ENCODE measurements at regions not wholly inside any gene's neighbourhood (a gene's known extent, or its start where the extent isn't known, plus 50 kb on each side); places are given as distances from the start of the nearest gene placed in this dataset.

DNA sequence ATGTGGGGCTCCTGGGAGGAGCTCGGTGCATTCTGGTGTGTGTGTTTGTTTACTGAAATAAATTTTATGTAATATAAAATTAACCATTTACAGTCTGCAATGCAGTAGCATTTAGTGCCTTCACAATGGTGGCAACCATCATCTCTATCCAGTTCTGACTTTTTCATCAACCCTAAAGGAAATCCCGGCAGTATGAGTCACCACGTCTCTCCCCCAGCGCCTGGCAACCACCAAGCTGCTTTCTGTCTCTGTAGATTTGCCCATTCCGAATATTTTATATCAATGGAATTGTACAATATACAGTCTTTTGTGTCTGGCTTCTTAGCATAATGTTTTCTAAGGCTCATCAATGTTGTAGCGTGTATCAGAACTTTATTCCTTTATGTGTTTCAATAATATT is 300.5 kb downstream of the MIAT start:
- Mint-ChIP-seq H3K27me3 (ENCODE audit: low read depth) (peaks cover 91% of the 10 kb centered on the region), H3K36me3 (no peaks in the 10 kb centered on the region), H3K9me3 (no peaks in the 10 kb centered on the region), H3K27ac (no peak overlapping the region), H3K4me3 (no peak overlapping the region), H3K4me1 (peaks cover 6% of the 10 kb centered on the region)
- TF ChIP-seq, protein P1, sequence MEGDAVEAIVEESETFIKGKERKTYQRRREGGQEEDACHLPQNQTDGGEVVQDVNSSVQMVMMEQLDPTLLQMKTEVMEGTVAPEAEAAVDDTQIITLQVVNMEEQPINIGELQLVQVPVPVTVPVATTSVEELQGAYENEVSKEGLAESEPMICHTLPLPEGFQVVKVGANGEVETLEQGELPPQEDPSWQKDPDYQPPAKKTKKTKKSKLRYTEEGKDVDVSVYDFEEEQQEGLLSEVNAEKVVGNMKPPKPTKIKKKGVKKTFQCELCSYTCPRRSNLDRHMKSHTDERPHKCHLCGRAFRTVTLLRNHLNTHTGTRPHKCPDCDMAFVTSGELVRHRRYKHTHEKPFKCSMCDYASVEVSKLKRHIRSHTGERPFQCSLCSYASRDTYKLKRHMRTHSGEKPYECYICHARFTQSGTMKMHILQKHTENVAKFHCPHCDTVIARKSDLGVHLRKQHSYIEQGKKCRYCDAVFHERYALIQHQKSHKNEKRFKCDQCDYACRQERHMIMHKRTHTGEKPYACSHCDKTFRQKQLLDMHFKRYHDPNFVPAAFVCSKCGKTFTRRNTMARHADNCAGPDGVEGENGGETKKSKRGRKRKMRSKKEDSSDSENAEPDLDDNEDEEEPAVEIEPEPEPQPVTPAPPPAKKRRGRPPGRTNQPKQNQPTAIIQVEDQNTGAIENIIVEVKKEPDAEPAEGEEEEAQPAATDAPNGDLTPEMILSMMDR (IDR thresholded peaks at IDR 0.05; ENCODE audit: unreplicated experiment) = no peak
- DNase-seq (ENCODE audit: low spot score in 2 of 2, unreplicated experiment in 2 of 2) = no peak

DNA sequence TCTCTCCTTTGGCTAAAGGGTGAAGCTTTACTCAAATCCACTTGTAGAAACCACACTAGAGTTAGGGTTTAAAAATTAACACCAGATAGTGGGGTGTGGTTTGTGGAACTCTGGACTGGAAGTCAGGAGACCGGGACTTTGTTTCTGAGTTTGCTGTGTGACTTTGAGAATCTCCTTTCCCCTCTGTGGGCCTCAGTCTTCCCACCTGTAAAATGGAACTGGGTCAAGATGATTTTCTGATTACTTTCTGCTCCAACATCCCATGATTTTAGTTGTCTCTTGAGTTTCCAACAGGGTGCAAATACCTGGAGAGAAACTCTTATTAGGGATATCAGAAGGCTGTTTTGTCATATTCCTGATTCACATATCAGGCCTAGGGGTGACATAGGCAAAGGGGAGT is 301.0 kb downstream of the MIAT start:
- no peak overlapping the region for H3K4me3 Mint-ChIP-seq
- H3K4me1 Mint-ChIP-seq = peaks cover 6% of the 10 kb centered on the region
- no peaks in the 10 kb centered on the region for H3K9me3 Mint-ChIP-seq
- TF ChIP-seq, protein P1 (IDR thresholded peaks at IDR 0.05; ENCODE audit: unreplicated experiment) = no peak
- peaks cover 86% of the 10 kb centered on the region for H3K27me3 Mint-ChIP-seq (ENCODE audit: low read depth)
- DNase-seq (ENCODE audit: low spot score in 2 of 2, unreplicated experiment in 2 of 2) = no peak
- no peak overlapping the region for H3K27ac Mint-ChIP-seq
- no peaks in the 10 kb centered on the region for H3K36me3 Mint-ChIP-seq

DNA sequence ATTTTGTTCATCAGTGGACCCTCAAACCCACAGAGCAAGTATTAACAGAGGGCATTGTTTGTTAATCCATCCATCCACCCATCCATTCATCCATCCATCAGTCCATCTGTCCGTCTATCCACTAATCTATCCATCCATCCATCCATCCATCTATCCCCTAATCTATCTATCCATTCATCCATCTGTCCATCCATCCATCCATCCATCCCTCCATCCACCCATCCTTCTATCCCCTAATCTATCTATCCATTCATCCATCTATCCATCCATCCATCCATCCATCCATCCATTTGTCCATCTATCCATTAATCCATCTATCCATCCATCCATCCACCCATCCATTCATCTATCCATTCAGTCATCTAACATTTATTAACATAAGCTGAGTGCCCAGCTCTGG is 307.3 kb downstream of the MIAT start:
- no peaks in the 10 kb centered on the region for H3K4me1 Mint-ChIP-seq
- TF ChIP-seq, protein P1 (IDR thresholded peaks at IDR 0.05; ENCODE audit: unreplicated experiment) = no peak
- H3K9me3 Mint-ChIP-seq = peaks cover 9% of the 10 kb centered on the region
- no peaks in the 10 kb centered on the region for H3K36me3 Mint-ChIP-seq
- H3K27me3 Mint-ChIP-seq (ENCODE audit: low read depth) = peaks cover 51% of the 10 kb centered on the region
- H3K4me3 Mint-ChIP-seq = no peak overlapping the region
- H3K27ac Mint-ChIP-seq = no peak overlapping the region
- DNase-seq (ENCODE audit: low spot score in 2 of 2, unreplicated experiment in 2 of 2) = no peak

DNA sequence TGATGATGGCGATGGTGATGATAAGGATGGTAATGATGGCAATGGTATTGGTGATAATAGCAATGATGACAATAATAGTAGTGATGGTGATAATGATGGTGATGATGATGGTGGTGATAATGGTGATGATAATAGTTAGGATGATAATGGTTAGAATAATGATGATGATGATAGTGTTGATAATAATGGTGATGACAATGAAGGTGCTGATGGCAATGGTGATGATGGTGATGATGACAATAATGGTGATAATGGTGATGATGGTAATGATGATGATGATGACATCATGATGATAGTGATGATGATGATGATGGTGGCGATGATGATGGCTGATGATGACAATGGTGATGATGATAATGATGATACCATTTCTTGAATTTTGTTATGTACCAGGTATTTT is 309.9 kb downstream of the MIAT start:
- Mint-ChIP-seq H3K4me1 (no peaks in the 10 kb centered on the region), H3K9me3 (peaks cover 9% of the 10 kb centered on the region), H3K27me3 (ENCODE audit: low read depth) (peaks cover 42% of the 10 kb centered on the region), H3K36me3 (no peaks in the 10 kb centered on the region), H3K27ac (no peak overlapping the region), H3K4me3 (no peak overlapping the region)
- no peak for DNase-seq (ENCODE audit: low spot score in 2 of 2, unreplicated experiment in 2 of 2)
- TF ChIP-seq, protein P1 (IDR thresholded peaks at IDR 0.05; ENCODE audit: unreplicated experiment) = no peak

DNA sequence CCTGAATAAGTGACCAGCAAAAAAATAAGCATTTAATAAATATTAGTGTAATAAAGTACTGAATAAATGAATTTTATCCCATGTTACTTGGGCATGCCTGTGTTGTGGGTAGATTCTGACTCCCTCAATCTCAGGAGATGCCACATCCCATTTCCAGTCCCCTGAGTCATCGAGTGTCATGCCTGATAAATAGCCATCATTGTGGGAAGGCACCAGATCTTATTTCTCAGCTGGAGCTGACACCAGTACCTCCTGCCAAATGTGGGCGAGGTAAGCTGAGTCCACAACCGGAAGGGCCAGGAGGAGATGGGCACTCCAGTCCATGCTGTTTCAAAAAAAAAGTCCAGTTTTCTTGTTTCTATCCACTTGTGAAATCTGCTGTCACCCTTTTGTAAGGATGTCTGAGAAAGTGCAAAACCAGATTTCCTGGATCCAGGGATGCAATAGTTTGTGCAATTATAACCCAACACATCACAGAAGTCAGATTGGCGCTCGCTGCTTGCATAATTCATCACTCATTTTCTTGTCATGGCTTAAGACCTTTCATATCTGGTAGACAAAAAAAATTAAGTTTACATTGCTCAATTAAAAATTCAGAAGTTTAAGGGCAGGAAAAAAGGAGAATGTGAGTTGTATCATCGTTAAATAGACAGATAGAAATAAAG is 311.6 kb downstream of the MIAT start:
- Mint-ChIP-seq H3K27ac (no peak overlapping the region), H3K36me3 (no peaks in the 10 kb centered on the region)

More for the DNA sequence above, 311.6 kb downstream of the MIAT start:
- TF ChIP-seq, protein P1 (IDR thresholded peaks at IDR 0.05; ENCODE audit: unreplicated experiment) = no peak
- no peak for DNase-seq (ENCODE audit: low spot score in 2 of 2, unreplicated experiment in 2 of 2)
- peaks cover 36% of the 10 kb centered on the region for H3K27me3 Mint-ChIP-seq (ENCODE audit: low read depth)
- H3K4me1 Mint-ChIP-seq = no peaks in the 10 kb centered on the region
- H3K4me3 Mint-ChIP-seq = no peak overlapping the region
- H3K9me3 Mint-ChIP-seq = peaks cover 9% of the 10 kb centered on the region
